Dendritic cell treated with granulocyte-macrophage colony-stimulating factor and Interleukin-4, amounts not matched to agents 40 ng/mL and 50 ng/mL, for 4 days (primary cell): ENCODE measurements at regions not wholly inside any gene's neighbourhood (a gene's known extent, or its start where the extent isn't known, plus 50 kb on each side); places are given as distances from the start of the nearest gene placed in this dataset.

ENCODE experiments used
- H3K27ac Mint-ChIP-seq: one replicate; pipeline ENCODE4 v1.8.0; 2022; ENCODE audit warnings: mild to moderate bottlenecking, mixed read lengths
- H3K27me3 Mint-ChIP-seq: one replicate; pipeline ENCODE4 v1.8.0; 2022; ENCODE audit warnings: mild to moderate bottlenecking, mixed read lengths
- H3K36me3 Mint-ChIP-seq: one replicate; pipeline ENCODE4 v1.8.0; 2022; ENCODE audit warnings: low read depth, mixed read lengths
- H3K4me1 Mint-ChIP-seq: one replicate; pipeline ENCODE4 v1.8.0; 2022; ENCODE audit warnings: low read depth, mixed read lengths
- H3K4me3 Mint-ChIP-seq: one replicate; pipeline ENCODE4 v1.8.0; 2022; ENCODE audit warnings: mild to moderate bottlenecking, moderate library complexity, mixed read lengths
- H3K9me3 Mint-ChIP-seq: one replicate; pipeline ENCODE4 v1.8.0; 2022; ENCODE audit warnings: mixed read lengths
- intact Hi-C: fragments of 100-400 bp; cut with micrococcal nuclease; formaldehyde crosslinking; loops from one replicate; pipeline ENCODE4 v1.15.0; 2022

- no peaks in the 10 kb centered on the region for H3K36me3 Mint-ChIP-seq
- peaks cover 9% of the 10 kb centered on the region for H3K9me3 Mint-ChIP-seq
- no peak overlapping the region for H3K27ac Mint-ChIP-seq
- intact Hi-C loops, result no loop called here
- H3K27me3 Mint-ChIP-seq, result peaks cover 2% of the 10 kb centered on the region
- H3K4me3 Mint-ChIP-seq, result no peak overlapping the region
- H3K4me1 Mint-ChIP-seq, result no peaks in the 10 kb centered on the region
Observed at GRCh38 chr15:94838281-94838680, 606.9 kb downstream of the MCTP2 start.

DNA sequence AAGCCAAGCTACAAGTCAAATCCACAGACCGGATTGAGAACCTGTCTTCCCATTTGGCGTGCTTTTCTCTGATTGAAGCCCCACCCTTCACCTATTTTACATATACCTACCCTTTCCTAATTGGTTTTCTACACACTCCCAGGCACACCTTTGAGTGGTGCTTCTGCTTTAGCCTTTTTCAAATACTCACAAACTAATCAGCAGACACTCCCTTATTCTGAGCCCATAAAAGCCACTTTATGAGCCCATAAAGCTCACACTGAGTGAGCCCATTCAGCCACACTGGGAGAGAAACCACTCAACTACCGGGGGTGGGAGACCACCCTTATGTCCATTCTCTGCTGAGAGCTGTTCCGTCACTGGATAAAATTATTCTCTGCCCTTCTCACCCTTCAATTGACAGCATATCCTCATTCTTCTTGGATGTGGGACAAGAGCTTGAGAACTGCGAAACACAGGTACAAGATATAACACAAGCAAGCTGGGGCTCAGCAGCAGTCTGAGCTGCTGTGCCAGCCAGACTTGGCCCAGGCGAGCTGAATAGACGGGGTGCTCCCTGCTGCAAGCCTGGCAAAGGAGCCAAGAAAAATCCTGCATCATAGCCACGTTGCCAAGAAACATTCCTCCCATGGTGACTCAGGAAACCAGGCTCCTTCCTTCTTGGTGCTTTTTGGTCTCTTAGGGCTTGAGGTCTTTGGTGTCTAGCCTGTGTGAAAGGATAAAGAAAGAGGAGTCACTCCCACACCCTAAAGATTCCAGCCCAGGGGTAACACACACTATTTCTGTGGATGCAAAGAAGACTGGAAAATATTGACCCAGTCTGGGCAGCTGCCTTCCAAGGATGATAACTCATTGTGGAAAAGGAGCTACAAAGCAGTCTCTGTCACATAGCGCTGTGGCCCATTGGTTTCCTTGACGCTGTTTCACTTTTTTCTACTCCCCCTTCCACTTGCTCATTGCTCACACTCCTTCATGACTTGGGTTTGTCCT, 609.7 kb downstream of the MCTP2 start:
- no peak overlapping the region for H3K4me3 Mint-ChIP-seq
- no peaks in the 10 kb centered on the region for H3K4me1 Mint-ChIP-seq
- peaks cover 22% of the 10 kb centered on the region for H3K27me3 Mint-ChIP-seq
- no peak overlapping the region for H3K27ac Mint-ChIP-seq
- intact Hi-C loops, result no loop called here
- no peaks in the 10 kb centered on the region for H3K36me3 Mint-ChIP-seq
- peaks cover 9% of the 10 kb centered on the region for H3K9me3 Mint-ChIP-seq

DNA sequence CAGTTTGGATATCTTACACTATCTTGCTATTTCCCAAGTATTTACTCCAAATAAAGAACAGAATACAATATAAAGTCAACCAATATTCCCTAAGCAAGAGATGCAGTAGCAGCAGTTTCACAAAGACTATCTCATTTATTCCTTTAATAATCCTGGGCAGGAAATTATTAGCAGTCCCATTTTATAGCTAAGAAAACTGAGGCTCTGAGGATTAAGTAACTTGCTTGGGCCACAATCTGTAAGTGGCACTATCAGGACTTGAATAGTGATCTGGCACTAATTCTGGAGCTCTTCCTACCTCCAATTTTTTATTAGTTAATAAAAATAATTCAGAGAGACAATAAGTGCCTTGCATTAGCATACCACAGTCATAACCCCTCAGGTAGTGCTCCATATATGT, 611.7 kb downstream of the MCTP2 start:
- no peaks in the 10 kb centered on the region for H3K4me1 Mint-ChIP-seq
- peaks cover 9% of the 10 kb centered on the region for H3K9me3 Mint-ChIP-seq
- intact Hi-C loops, result no loop called here
- no peaks in the 10 kb centered on the region for H3K36me3 Mint-ChIP-seq
- no peak overlapping the region for H3K4me3 Mint-ChIP-seq
- H3K27me3 Mint-ChIP-seq, result peaks cover 32% of the 10 kb centered on the region
- H3K27ac Mint-ChIP-seq, result no peak overlapping the region

DNA sequence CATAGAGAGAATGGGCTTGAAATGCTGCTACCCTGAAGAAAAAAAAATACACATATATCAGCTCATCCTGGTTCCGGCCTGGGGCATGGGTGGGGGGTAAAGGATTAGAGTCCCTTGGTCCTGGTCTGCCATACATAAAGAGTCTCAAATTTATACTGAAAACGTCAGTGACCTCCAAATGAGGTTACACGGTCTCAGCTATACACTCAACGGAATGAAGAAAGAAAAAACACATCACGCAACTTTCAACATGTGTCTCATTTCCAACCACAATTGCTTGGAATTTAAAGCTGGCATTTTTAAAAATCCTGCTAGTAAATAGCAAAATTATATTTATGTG, 612.8 kb downstream of the MCTP2 start:
- no peak overlapping the region for H3K27ac Mint-ChIP-seq
- H3K4me1 Mint-ChIP-seq, result no peaks in the 10 kb centered on the region
- H3K4me3 Mint-ChIP-seq, result no peak overlapping the region
- intact Hi-C loops, result no loop called here
- H3K27me3 Mint-ChIP-seq, result peaks cover 32% of the 10 kb centered on the region
- H3K9me3 Mint-ChIP-seq, result peaks cover 9% of the 10 kb centered on the region
- no peaks in the 10 kb centered on the region for H3K36me3 Mint-ChIP-seq

GRCh38 chr15:94844538-94845389, 613.4 kb downstream of the MCTP2 start:
- H3K9me3 Mint-ChIP-seq, result peaks cover 9% of the 10 kb centered on the region
- H3K36me3 Mint-ChIP-seq, result no peaks in the 10 kb centered on the region
- no peak overlapping the region for H3K4me3 Mint-ChIP-seq
- no peaks in the 10 kb centered on the region for H3K4me1 Mint-ChIP-seq
- peaks cover 32% of the 10 kb centered on the region for H3K27me3 Mint-ChIP-seq
- intact Hi-C loops, result loop anchor here (5.0 kb wide), 1 partner anchor 313 kb away; no protein-coding TSS in a partner anchor
- H3K27ac Mint-ChIP-seq, result no peak overlapping the region

- H3K9me3 Mint-ChIP-seq, result peaks cover 8% of the 10 kb centered on the region
- no peak overlapping the region for H3K4me3 Mint-ChIP-seq
- no peaks in the 10 kb centered on the region for H3K36me3 Mint-ChIP-seq
- no peak overlapping the region for H3K27ac Mint-ChIP-seq
- H3K27me3 Mint-ChIP-seq, result peaks cover 32% of the 10 kb centered on the region
- intact Hi-C loops, result loop anchor here (5.0 kb wide), 1 partner anchor 312 kb away; no protein-coding TSS in a partner anchor
- H3K4me1 Mint-ChIP-seq, result no peaks in the 10 kb centered on the region
Observed at GRCh38 chr15:94845390-94845716, 614.0 kb downstream of the MCTP2 start.

- peaks cover 32% of the 10 kb centered on the region for H3K27me3 Mint-ChIP-seq
- H3K9me3 Mint-ChIP-seq, result peaks cover 6% of the 10 kb centered on the region
- H3K4me1 Mint-ChIP-seq, result no peaks in the 10 kb centered on the region
- no peak overlapping the region for H3K27ac Mint-ChIP-seq
- H3K36me3 Mint-ChIP-seq, result no peaks in the 10 kb centered on the region
- intact Hi-C loops, result loop anchor here (5.0 kb wide), 1 partner anchor 310 kb away; no protein-coding TSS in a partner anchor
- no peak overlapping the region for H3K4me3 Mint-ChIP-seq
Observed at GRCh38 chr15:94847325-94847724, 616.0 kb downstream of the MCTP2 start.

GRCh38 chr15:94848054-94848453, 616.7 kb downstream of the MCTP2 start:
- H3K9me3 Mint-ChIP-seq, result peaks cover 6% of the 10 kb centered on the region
- no peaks in the 10 kb centered on the region for H3K4me1 Mint-ChIP-seq
- no peak overlapping the region for H3K27ac Mint-ChIP-seq
- peaks cover 30% of the 10 kb centered on the region for H3K27me3 Mint-ChIP-seq
- no peak overlapping the region for H3K4me3 Mint-ChIP-seq
- H3K36me3 Mint-ChIP-seq, result no peaks in the 10 kb centered on the region
- intact Hi-C loops, result loop anchor here (5.0 kb wide), 1 partner anchor 309 kb away; no protein-coding TSS in a partner anchor

DNA sequence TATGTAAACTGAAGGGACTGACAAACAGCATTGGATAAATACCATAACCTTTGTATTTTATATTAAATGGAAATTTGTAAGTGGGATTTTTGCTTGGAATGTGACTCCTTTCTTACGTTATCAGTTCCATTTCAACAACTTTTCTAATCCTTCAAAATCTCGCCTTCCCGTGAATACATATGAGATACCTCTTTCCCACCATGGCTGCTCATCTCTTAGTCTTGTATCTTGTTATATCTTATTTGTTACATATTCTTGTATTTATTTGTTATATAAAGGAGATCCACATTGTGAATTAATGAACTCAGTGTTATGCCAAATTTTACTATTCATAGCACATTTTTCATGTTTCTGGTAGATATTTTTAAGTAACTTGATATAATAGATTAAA, 623.7 kb downstream of the MCTP2 start:
- Mint-ChIP-seq H3K27me3 (no peaks in the 10 kb centered on the region), H3K27ac (no peak overlapping the region)

GRCh38 chr15:94855409-94856266, 624.3 kb downstream of the MCTP2 start:
- H3K36me3 Mint-ChIP-seq, result no peaks in the 10 kb centered on the region
- H3K4me1 Mint-ChIP-seq, result no peaks in the 10 kb centered on the region
- H3K4me3 Mint-ChIP-seq, result no peak overlapping the region
- no peak overlapping the region for H3K27ac Mint-ChIP-seq
- H3K27me3 Mint-ChIP-seq, result no peaks in the 10 kb centered on the region
- intact Hi-C loops, result no loop called here
- H3K9me3 Mint-ChIP-seq, result peaks cover 35% of the 10 kb centered on the region

More for the DNA sequence above, 623.7 kb downstream of the MCTP2 start:
- intact Hi-C loops, result no loop called here
- no peaks in the 10 kb centered on the region for H3K4me1 Mint-ChIP-seq
- peaks cover 35% of the 10 kb centered on the region for H3K9me3 Mint-ChIP-seq
- no peaks in the 10 kb centered on the region for H3K36me3 Mint-ChIP-seq
- H3K4me3 Mint-ChIP-seq, result no peak overlapping the region

DNA sequence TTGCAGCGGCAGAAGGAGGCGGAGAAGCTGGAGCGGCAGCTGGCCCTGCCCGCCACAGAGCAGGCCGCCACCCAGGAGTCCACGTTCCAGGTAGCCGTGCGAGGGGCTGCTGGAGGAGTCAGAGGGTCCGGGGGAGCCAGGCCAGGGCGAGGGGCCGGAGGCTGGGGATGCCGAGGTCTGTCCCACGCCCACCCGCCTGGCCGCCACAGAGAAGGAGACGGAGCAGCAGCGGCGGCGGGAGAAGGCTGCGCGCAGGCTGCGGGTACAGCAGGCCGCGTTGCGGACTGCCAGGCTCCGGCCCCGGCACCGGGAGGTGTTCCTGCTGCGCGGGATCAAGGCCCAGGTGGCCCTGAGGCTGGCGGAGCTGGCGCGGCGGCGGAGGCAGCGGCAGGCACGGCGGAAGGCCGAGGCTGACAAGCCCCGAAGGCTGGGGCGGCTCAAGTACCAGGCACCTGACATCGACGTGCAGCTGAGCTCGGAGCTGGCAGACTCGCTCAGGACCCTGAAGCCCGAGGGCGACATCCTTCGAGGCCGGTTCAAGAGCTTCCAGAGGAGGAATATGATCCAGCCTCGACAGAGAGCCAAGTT, 625.0 kb downstream of the MCTP2 start:
- Mint-ChIP-seq H3K27me3 (no peaks in the 10 kb centered on the region), H3K9me3 (peaks cover 35% of the 10 kb centered on the region), H3K4me1 (no peaks in the 10 kb centered on the region), H3K4me3 (no peak overlapping the region), H3K36me3 (no peaks in the 10 kb centered on the region), H3K27ac (no peak overlapping the region)
- intact Hi-C loops, result no loop called here

- H3K27me3 Mint-ChIP-seq, result no peaks in the 10 kb centered on the region
- intact Hi-C loops, result no loop called here
- H3K27ac Mint-ChIP-seq, result no peak overlapping the region
- H3K4me3 Mint-ChIP-seq, result no peak overlapping the region
- no peaks in the 10 kb centered on the region for H3K36me3 Mint-ChIP-seq
- H3K9me3 Mint-ChIP-seq, result peaks cover 36% of the 10 kb centered on the region
- H3K4me1 Mint-ChIP-seq, result no peaks in the 10 kb centered on the region
Observed at GRCh38 chr15:94857466-94857865, 626.1 kb downstream of the MCTP2 start.

- H3K4me3 Mint-ChIP-seq, result no peak overlapping the region
- intact Hi-C loops, result no loop called here
- H3K36me3 Mint-ChIP-seq, result no peaks in the 10 kb centered on the region
- no peaks in the 10 kb centered on the region for H3K27me3 Mint-ChIP-seq
- no peak overlapping the region for H3K27ac Mint-ChIP-seq
- no peaks in the 10 kb centered on the region for H3K4me1 Mint-ChIP-seq
- H3K9me3 Mint-ChIP-seq, result peaks cover 41% of the 10 kb centered on the region
Observed at GRCh38 chr15:94858011-94858410, 626.6 kb downstream of the MCTP2 start.
